NB4 (cell line): ENCODE measurements at regions not wholly inside any gene's neighbourhood (a gene's known extent, or its start where the extent isn't known, plus 50 kb on each side); places are given as distances from the start of the nearest gene placed in this dataset.
"Not testable (repeated sequence)": the region's sequence is repeated elsewhere in the genome, so short reads cannot be mapped to it uniquely, and the experiment has no call there.

Experiments used
- DNase-seq: peaks from one replicate; pipeline ENCODE4 v3.0.0; 2010; ENCODE audit warnings: low read depth
- H3K4me3 ChIP-seq: one replicate; pipeline ENCODE4 v1.5.1; 2011; ENCODE audit warnings: mild to moderate bottlenecking, low read depth, low read length, moderate library complexity
- MYC ChIP-seq: IDR thresholded peaks from 2 replicates; pipeline ENCODE4 v1.6.1; 2011; ENCODE audit warnings: low read depth, low read length
- POLR2A ChIP-seq: IDR thresholded peaks from 2 replicates; pipeline ENCODE4 v1.6.1; 2011; ENCODE audit warnings: mild to moderate bottlenecking; ENCODE audit not compliant: insufficient read length; ENCODE audit errors: extremely low read depth
- TF ChIP-seq, protein P1 (sequence below): IDR thresholded peaks from one replicate; pipeline ENCODE4 v1.5.1; 2012; ENCODE audit warnings: low read depth, low read length
- TF ChIP-seq, protein P2 (sequence below): IDR thresholded peaks from 2 replicates; pipeline ENCODE4 v1.6.1; 2011; ENCODE audit warnings: low read depth, low read length

DNA sequence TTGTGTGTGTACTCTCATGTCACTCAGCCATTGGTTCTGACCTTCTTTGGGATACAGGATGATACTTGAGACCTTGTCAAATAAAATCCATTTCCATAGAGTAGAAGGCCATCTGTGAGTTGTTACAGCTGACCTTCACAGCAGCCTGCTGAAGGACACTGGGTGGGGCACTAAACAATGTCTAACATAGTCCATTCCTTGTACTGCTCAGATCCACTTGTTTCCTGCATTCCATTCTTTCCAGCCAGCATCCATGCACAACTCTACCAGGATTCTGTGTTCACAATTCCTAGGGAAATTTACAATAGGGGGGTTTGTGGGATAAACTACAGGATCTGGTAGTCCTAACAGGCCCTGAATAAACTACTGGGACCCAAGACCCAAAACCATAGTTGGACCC, 286.4 kb downstream of the RASEF start:
- TF ChIP-seq, protein P1, sequence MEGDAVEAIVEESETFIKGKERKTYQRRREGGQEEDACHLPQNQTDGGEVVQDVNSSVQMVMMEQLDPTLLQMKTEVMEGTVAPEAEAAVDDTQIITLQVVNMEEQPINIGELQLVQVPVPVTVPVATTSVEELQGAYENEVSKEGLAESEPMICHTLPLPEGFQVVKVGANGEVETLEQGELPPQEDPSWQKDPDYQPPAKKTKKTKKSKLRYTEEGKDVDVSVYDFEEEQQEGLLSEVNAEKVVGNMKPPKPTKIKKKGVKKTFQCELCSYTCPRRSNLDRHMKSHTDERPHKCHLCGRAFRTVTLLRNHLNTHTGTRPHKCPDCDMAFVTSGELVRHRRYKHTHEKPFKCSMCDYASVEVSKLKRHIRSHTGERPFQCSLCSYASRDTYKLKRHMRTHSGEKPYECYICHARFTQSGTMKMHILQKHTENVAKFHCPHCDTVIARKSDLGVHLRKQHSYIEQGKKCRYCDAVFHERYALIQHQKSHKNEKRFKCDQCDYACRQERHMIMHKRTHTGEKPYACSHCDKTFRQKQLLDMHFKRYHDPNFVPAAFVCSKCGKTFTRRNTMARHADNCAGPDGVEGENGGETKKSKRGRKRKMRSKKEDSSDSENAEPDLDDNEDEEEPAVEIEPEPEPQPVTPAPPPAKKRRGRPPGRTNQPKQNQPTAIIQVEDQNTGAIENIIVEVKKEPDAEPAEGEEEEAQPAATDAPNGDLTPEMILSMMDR = no peak
- TF ChIP-seq POLR2A (no peak), MYC (no peak)
- TF ChIP-seq, protein P2, sequence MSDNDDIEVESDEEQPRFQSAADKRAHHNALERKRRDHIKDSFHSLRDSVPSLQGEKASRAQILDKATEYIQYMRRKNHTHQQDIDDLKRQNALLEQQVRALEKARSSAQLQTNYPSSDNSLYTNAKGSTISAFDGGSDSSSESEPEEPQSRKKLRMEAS = no peak

DNA sequence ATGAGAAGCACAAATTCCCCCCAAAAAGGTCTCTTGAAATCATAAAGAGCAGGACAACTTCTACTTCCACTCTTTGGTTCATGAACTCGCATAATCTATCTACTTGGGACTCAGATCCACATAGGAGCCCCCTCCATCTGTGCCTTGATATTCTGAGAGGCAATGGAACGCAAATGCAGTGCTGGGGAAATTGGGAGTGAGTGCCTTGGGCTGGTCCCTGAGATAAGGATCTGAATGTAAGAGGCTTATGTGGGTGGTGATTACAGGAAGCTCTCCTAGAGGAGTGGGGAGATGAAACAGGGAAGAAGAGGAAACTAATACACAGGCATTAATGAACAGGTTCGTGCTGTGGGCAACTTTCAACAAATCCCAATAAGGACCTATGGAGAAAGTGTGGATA, 285.6 kb downstream of the RASEF start:
- DNase-seq = no peak
- TF ChIP-seq POLR2A (no peak), MYC (no peak)
- TF ChIP-seq, protein P1 = no peak
- no peak overlapping the region for H3K4me3 ChIP-seq

More for the DNA sequence above, 286.4 kb downstream of the RASEF start:
- no peak overlapping the region for H3K4me3 ChIP-seq
- no peak for DNase-seq

DNA sequence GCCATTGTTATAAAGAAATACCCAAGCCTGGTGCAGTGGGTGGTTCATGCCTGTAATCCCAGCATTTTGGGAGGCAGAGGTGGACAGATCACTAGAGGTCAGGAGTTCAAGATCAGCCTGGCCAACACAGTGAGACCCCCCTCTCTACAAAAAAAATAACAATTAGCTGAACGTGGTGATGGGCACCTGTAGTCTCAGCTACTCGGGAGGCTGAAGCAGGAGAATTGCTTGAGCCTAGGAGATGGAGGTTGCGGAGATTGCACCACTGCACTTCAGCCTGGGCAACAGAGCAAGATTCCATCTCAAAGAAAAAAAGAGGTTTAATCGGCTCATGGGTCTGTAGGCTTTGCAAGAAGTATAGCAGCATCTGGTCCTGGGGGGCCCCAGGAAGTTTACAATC, 284.0 kb downstream of the RASEF start:
- not testable (repeated sequence) for H3K4me3 ChIP-seq, DNase-seq

DNA sequence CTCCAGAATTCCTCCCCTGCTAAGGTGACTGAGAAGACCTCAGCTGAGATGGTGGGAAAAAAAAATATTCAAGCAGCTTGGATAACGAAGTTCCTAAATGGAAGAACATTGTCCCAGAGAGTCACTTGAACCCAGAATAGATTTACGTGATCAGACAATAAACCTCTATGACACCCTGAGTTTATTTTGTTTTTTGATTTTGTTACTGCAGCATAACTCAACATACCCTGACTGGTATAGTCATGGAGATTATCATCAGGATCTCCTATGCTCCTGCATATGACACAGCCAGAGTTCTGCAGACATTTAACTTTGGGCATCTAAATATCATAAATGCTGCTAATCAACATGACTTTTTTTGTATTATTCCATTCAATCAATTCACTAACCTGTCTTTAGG, 282.9 kb downstream of the RASEF start:
- no peak overlapping the region for H3K4me3 ChIP-seq
- DNase-seq = no peak
- TF ChIP-seq POLR2A (no peak), MYC (no peak)
- TF ChIP-seq, protein P1 = no peak
- TF ChIP-seq, protein P2 = no peak

DNA sequence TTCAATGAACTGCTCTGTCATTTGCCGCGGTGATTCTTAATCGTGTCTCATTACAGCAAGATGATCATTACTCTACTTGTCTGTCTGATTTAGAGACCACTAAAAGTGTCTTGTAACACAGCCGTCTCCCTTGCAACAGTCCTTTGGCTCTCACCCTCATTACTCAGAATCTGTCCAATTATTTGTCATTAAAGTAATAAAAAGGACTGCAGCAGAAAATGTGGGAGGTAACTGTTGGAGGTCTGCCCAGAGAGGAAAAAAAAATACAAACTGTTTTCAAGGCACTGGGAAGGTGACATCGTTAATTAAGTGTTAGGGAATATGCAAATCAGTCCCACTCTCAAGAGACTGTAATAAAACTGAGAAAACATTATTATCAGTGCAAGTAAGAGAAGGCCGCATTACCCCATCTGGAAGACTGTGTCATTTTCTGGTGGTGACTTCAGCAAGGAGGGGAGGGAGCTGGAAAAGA, 281.0 kb downstream of the RASEF start:
- no peak overlapping the region for H3K4me3 ChIP-seq
- DNase-seq = no peak
- TF ChIP-seq POLR2A = no peak
- TF ChIP-seq MYC = no peak
- TF ChIP-seq, protein P2 = no peak
- TF ChIP-seq, protein P1 = no peak

DNA sequence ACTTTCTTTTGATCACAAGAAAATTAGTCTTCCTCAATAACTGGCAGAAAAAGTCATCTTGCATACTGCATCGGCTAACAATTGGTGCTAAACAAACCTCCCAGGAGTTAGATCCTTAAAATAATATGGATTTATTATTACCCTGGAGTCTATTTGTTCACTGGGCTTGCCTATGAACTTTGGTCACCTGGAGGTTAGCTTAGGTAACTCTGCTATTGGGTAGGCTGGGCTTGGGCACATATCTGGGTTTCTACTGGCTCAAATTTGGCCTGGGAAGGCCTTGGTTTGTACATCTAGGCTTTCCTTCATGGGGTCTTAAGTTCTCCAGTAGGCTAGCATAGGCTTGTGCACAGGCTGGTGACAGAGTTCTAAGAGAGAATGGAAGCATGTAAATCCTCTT, 279.9 kb downstream of the RASEF start:
- TF ChIP-seq, protein P2 = no peak
- TF ChIP-seq MYC (no peak), POLR2A (no peak)
- TF ChIP-seq, protein P1 = no peak
- DNase-seq = no peak
- H3K4me3 ChIP-seq = no peak overlapping the region
